ENCODE measurements at regions not wholly inside any gene's neighbourhood (a gene's known extent, or its start where the extent isn't known, plus 50 kb on each side); places are given as distances from the start of the nearest gene placed in this dataset.
A peak's percentile ranks its signal among the peaks of the same experiment; 100 is the strongest.
"Not testable (repeated sequence)": the region's sequence is repeated elsewhere in the genome, so short reads cannot be mapped to it uniquely, and the experiment has no call there.

DNA sequence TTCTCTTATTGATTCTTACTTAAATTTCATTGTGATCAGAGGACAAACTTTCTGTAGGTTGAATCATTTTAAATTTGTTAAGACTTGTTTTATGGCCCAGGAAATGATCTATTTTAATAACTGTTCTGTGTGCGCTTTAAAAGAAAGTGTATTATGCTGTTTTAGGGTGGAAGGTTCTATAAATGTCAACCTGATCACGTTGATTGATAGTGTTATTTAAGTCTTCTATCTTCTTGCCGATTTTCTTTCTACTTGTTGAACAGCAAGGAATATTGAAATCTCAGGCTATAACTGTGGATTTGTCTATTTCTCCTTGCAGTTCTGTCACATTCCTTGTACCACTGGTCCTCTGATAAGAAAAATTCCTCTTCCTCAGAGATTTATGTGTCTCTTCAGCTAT is 112.7 kb downstream of the TANC2 start:
- no peak for DNase-seq

GRCh38 chr17:63082273-63082861 is 116.3 kb downstream of the TANC2 start:
- peak; percentile 12 to 27 for DNase-seq

DNA sequence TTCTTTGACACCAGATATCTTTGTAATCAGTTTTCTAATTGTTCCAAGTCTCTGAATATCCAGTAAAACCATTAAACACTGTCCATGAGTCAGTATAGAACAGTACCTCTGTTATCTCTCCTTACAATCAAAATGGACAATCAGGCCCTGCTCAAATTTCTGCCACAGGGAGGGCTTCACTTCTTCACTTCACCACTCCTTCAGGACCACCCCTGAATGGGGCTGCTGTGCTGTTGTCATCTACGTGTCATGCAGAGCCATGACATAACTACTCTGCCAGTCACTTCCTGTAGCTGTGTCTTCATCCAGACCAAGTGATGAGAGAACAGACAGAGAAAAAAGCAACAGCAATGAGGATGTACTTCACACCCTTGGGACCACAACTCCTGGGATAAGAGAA is 116.9 kb downstream of the TANC2 start:
- no peak for DNase-seq

DNA sequence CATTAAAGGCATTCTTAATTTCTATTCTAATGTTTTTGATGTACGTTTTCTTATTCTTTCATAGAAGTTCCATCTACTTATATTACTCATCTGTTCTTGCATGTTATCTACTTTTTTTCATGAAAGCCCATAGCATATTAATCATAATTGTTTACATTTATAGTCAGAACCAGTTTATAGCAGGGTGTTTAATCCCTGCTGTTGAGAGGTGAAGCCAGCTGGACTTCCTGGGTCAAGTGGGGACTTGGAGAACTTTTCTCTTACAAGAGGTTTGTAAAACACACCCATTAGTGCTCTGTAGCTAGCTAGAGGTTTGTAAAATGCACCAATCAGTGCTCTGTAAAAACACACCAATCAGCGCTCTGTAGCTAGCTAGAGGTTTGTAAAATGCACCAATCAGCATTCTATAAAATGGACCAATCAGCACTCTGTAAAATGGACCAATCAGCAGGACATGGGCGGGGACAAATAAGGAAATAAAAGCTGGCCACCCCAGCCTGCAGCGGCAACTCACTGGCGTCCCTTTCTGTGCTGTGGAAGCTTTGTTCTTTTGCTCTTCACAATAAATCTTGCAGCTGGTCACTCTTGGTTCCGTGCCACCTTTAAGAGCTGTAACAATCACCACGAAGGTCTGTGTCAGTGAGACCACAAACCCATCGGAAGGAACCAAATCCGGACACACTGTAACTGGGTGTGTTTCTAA is 120.6 kb downstream of the TANC2 start:
- DNase-seq: no peak

DNA sequence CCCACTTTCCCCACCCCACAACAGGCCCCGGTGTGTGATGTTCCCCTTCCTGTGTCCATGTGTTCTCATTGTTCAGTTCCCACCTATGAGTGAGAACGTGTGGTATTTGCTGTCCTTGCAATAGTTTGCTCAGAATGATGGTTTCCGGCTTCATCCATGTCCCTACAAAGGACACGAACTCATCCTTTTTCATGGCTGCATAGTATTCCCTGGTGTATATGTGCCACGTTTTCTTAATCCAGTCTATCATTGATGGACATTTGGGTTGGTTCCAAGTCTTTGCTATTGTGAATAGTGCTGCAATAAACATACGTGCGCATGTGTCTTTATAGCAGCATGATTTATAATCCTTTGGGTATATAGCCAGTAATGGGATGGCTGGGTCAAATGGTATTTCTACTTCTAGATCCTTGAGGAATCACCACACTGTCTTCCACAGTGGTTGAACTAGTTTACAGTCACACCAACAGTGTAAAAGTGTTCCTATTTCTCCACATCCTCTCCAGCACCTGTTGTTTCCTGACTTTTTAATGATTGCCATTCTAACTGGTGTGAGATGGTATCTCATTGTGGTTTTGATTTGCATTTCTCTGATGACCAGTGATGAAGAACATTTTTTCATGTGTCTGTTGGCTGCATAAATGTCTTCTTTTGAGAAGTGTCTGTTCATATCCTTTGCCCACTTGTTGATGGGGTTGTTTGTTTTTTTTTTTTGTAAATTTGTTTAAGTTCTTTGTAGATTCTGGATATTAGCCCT is 124.5 kb downstream of the TANC2 start:
- DNase-seq: not testable (repeated sequence)

DNA sequence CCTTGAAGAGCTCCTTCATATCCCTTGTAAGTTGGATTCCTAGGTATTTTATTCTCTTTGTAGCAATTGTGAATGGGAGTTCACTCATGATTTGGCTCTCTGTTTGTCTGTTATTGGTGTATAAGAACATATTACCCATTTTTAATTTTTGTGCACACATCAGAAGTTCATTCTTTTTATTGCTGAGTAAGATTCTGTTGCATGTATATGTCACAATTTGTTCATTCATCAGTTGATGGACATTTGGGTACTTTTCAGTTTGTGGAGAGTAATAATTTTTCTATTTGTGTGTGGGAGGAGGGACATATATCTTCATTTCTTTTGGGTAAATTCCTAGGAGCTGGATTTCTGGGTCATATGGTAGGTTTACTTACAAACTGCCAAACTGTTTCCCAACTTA is 125.9 kb downstream of the TANC2 start:
- DNase-seq: not testable (repeated sequence)

DNA sequence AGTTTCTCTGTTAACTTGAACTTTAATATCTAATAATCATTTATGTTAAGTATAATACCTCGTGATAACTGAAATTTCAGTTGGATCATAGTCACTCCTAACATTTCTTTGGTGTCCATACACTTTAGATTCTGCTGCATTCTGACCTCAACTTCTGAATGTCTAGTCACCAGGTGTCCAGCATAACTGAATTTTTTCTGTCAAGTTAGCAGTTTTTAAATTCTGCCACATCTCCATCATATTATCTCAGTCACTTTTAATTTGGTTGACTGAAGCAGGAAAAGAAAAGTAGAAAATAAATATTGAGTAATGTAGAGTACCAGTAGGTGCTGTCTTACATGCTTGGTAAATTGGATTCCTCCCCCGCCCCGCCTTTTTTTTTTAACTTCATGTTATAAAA is 128.6 kb downstream of the TANC2 start:
- DNase-seq: no peak

DNA sequence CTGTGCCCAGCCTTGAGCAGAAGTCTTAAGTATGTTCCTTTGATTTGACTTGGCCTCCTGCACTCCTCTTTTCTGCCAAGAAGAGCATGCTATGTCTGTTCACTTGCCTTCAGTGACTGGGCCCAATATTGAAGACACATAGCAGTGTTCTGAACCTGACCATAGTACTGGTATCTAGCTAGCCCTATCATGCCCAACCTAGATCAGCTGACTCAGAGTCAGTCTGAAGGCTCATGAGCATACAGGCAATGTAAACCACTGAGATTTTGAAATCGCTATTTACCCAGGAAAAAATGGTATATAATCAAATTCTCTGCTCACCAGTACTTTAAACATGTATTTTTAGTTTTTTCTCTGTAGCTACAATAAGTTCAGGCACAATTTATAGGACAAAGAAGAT is 129.4 kb downstream of the TANC2 start:
- no peak for DNase-seq

DNA sequence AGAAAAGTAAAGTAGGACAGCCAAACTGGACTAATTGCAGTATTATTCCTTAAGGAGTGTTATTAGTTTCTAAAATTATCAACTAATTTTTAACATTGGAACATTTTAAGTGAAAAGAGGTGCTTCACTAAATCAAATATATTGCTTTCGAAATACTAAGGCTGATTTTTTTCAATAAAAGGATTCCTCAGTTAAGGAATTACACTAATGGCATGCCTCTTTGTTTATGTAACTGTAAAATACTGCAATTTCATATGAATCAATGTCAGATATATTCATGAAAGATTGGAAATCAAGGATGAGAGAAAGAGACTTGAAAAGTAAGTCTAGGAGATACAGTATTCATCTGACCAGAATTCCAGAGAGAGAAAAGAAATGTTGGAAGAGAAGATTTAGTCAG is 129.8 kb downstream of the TANC2 start:
- DNase-seq: no peak

- DNase-seq: no peak
These were observed 130.4 kb downstream of the TANC2 start for GRCh38 chr17:63096426-63096825.

- DNase-seq: no peak
These were observed 133.4 kb downstream of the TANC2 start for GRCh38 chr17:63099425-63099824.

- no peak for DNase-seq
These were observed 136.0 kb downstream of the TANC2 start for GRCh38 chr17:63102034-63102433.

DNA sequence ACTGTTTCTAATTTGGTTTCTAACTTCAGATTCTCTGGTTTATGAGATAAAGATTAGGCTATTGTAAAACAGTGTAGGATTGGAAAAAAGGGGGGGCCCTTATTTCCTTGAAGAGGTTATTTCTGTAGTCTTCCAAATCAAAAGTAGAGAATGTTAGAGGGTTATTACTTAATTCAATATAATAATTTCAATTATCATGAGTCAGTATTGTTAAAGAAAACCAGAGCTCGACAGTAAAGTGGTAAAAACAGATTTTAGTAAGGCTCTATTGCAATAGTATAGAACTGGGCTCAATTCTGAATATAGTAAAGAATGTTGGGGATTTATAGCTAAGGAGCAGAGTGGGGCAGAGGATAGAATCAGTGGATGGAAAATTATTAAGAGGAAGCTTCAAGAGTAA is 140.0 kb downstream of the TANC2 start:
- DNase-seq: no peak

DNA sequence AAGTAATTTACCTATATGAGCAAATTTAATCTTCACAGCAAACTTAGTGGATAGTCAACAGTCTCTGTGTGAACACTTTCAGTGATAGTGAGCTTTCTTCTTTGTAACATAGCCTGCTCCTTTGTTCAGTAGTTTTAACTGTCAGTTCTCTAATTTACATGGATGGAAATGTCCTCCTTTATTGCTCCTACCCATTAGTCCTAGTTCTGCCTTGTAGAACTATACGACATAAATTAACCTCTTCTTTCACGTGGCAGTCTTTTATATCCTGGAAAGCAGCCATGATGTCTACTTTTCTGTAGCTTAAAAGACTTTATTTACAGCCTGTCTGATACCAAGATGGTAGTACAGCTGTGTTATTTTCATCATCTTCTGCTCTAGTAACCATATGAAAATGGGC is 143.6 kb downstream of the TANC2 start:
- DNase-seq: no peak

DNA sequence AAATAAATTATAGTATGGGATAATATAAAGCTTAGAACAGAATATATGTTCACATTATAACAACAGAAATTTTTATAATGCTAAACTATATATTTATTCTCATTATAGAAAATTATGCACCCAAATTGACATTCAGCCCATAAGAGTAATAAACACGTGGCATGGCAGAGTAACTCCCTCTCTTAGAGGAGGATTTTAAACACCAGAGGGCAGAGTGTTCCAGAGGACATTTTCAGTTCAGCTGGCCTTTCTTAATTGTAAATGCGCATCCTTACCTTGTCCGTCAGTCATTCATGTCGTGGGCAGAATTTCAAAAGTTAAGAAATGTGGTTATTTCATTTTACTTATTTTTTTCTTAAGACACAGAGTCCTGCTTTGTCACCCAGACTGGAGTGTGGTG is 147.1 kb downstream of the TANC2 start:
- DNase-seq: no peak

- DNase-seq: no peak
These were observed 150.2 kb downstream of the TANC2 start for GRCh38 chr17:63116228-63116627.

DNA sequence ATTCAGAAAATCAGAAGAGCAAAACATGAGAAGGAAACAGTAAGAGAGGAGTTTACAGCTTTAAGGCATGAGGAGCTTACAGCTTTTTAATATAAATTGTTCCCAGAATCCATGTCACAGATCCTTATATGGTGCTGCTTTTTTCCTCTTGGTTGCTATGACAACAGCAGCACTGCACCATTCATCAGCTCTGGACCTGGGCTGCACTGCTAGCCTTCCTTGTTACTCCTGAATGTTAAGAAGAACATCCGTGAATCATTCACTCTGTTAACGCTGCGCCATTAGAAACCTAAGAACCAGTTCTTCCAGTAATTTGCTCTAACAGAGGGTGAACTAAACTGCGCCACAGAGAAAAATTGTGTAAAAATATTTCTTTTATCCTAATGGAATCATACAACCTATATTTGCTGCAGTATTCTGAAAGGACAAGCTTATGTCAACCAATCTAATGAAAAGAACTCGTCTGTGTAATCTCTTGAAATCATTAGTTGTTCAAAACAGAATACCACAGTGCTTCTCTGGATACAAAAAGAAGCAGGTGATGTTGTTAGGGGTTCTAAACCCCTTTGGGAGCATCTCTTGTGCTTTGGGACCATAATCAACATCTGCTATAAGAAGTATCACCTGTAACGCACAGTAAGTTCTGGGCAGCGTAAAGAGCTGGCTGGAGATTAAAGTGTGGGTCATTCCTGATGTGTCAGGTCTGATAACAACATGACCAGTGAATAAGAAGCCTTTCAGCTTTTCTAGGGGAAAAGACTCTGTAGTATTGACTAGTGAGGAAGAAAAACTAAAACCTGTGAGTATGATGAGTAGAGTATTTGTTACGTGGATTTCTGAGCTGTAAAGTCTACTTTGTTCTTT is 151.2 kb downstream of the TANC2 start:
- DNase-seq: peak; percentile 19 to 34

DNA sequence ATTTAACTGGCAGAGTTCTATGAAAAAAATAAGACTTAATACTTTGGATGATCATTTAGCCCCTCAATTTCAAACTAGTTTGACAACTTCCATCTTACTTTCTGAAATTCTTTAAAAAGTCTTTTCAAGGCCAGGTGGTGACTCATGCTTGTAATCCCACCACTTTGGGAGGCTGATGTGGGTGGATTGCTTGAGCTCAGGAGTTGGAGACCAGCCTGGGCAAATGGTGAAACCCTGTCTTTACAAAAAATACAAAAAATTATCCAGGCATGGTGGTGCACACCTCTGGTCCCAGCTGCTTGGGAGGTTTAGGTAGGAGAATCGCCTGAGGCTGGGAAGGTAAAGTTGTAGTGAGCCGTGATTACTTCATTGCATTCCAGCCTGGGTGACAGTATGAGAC is 154.4 kb downstream of the TANC2 start:
- no peak for DNase-seq

GRCh38 chr17:63124536-63124935 is 158.5 kb downstream of the TANC2 start:
- DNase-seq: no peak

DNA sequence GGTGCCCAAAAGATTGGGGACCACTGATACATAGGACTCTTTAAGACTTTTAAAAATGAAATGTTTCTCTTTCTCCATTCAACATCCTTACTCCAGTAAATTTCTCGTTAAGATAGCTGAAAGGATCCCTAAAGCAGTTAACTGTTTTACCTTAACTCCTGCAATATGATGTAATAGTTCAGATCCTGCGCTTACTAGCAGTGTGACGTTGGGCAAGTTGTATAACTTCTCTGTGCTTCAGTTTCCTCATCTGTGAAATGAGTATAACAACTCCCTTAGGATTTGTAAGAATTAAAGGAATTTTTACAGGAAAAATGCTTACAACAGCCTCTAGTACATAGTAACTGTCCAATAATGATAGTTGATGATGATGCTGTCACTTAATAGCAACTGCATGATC is 158.9 kb downstream of the TANC2 start:
- DNase-seq: no peak

DNA sequence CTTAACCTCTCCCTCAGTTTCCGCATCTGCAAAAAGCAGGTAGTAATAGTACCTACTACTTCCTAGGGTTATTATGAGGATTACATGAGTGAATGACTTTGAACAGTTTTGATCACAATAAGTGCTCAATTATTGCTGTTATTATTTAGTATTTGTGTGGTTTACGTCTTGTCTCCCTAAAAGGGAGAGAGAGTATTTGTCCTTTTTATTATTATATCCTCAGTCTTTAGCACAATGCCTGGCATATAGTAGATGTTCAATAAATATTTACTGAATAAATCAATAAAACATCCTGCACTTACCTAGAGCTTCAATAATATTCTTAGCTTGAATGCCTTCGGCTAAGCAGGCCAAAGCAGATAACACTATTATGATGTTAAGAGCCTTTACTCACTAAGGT is 160.0 kb downstream of the TANC2 start:
- no peak for DNase-seq

DNA sequence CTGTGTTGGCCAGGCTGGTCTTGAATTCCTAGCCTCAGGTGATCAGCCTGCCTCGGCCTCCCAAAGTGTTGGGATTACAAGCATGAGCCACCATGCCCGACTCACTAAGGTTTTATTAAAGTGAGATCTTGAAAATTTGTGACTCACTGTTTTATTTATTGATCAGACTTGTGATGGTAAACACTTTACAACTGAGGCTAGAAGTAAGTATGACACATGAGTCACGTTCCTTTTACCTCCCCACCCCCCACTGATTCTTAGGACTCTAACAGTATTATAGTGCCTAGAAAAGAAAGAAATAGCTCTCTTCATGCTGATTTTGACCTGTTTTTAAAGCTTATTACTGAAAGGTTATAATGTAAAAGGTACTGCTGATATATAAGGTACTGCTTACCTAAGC is 160.6 kb downstream of the TANC2 start:
- no peak for DNase-seq

Data from right lung (tissue), 2 donors.